BJ (cell line): ENCODE measurements at regions not wholly inside any gene's neighbourhood (a gene's known extent, or its start where the extent isn't known, plus 50 kb on each side); places are given as distances from the start of the nearest gene placed in this dataset.

Source experiments
- CTCF ChIA-PET: fragments of 350-600 bp; formaldehyde crosslinking; extraction: SDS; loops from one replicate; lab custom pipeline; 2021; ENCODE audit warnings: antibody characterized with exemption, inconsistent platforms; lab: Yijun Ruan, JAX
- POLR2A ChIA-PET: fragments of 300-600 bp; sonication (Branson Sonifier 250); formaldehyde crosslinking; extraction: SDS; loops from one replicate; lab custom pipeline; 2021; ENCODE audit warnings: antibody characterized with exemption; lab: Charles Lee
- DNase-seq: peaks from one replicate; pipeline ENCODE4 v3.0.0-alpha.2; 2011; ENCODE audit warnings: low read depth
- H3K27me3 ChIP-seq: 2 replicates; pipeline ENCODE4 v1.6.0; 2011; ENCODE audit warnings: low read length; ENCODE audit not compliant: control insufficient read depth, insufficient read depth
- H3K36me3 ChIP-seq: 2 replicates; pipeline ENCODE4 v1.5.1; 2011; ENCODE audit warnings: low read length; ENCODE audit not compliant: control insufficient read depth, insufficient read depth
- H3K4me3 ChIP-seq: 2 replicates; pipeline ENCODE4 v1.5.1; 2011; ENCODE audit warnings: low read depth, mild to moderate bottlenecking, control low read depth, low read length
- TF ChIP-seq, protein P1 (sequence below): IDR thresholded peaks from 2 replicates; pipeline ENCODE4 v1.5.1; 2011; ENCODE audit warnings: low read depth, mild to moderate bottlenecking, control low read depth, inconsistent platforms, low read length, moderate library complexity; ENCODE audit not compliant: insufficient read depth

DNA sequence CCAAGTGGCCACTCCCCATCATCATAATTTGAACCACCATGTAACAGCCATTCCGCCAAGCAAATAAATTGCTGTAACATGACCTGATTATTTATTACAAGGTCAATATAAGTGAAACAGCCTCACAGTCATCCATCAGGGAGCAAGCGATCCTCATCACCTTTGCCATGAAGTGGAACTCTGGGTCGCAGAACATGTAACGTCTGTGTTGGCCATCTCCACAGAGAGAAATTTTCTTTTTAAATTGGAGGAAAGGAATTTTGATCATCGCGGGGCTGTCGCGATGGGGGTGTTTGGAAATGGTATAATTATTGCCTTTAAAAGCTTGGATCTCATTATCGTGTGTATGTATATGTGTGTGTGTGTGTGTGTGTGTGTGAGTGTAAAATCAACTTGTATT, 90.2 kb downstream of the SHOX start:
- DNase-seq, result no peak
- H3K27me3 ChIP-seq, result no peaks in the 10 kb centered on the region
- CTCF ChIA-PET, result no interaction called here
- TF ChIP-seq, protein P1, sequence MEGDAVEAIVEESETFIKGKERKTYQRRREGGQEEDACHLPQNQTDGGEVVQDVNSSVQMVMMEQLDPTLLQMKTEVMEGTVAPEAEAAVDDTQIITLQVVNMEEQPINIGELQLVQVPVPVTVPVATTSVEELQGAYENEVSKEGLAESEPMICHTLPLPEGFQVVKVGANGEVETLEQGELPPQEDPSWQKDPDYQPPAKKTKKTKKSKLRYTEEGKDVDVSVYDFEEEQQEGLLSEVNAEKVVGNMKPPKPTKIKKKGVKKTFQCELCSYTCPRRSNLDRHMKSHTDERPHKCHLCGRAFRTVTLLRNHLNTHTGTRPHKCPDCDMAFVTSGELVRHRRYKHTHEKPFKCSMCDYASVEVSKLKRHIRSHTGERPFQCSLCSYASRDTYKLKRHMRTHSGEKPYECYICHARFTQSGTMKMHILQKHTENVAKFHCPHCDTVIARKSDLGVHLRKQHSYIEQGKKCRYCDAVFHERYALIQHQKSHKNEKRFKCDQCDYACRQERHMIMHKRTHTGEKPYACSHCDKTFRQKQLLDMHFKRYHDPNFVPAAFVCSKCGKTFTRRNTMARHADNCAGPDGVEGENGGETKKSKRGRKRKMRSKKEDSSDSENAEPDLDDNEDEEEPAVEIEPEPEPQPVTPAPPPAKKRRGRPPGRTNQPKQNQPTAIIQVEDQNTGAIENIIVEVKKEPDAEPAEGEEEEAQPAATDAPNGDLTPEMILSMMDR, result no peak
- no peaks in the 10 kb centered on the region for H3K36me3 ChIP-seq
- no peak overlapping the region for H3K4me3 ChIP-seq
- POLR2A ChIA-PET, result no interaction called here

DNA sequence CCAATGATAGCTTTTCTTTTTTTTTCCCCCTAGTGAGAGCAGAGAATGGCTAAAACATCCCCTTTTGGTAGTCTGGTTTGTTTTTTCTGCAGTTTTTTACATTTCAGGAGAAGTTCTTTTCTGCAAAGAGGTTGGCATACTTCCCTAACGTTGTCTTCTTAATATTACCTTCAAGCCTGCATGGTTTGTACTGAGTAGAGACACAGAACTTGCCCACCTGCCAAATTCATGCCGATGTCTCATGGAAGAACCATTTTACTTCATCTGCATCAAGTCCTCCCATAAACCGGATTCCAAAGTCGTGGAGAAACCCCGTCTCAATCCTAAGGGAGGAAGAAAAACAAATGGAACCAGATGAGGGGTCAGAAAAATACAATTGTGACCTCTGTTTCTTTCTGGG, 89.7 kb downstream of the SHOX start:
- POLR2A ChIA-PET, result no interaction called here
- Histone ChIP-seq H3K27me3 (no peaks in the 10 kb centered on the region), H3K36me3 (no peaks in the 10 kb centered on the region), H3K4me3 (no peak overlapping the region)
- CTCF ChIA-PET, result no interaction called here
- TF ChIP-seq, protein P1, result no peak
- DNase-seq, result no peak

DNA sequence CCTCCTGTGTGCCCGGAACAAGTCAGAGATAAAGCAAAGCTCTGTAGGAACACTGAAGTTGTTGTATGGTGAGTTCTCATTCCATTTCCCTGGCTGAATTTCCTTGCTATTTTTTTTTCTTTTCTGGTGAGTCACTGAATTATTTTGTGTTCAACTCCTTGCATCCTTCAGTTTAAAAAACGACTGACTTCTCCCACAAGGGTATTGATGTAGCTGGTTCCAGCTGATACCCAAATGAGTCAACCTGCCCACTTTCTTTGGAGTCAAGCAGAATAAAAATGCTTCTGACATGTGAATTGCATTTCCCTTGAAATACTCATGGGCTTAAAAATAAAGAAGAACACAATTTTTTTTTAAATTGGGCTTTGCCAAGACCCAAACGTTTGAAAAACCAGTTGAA, 85.5 kb downstream of the SHOX start:
- ChIA-PET POLR2A (no interaction called here), CTCF (no interaction called here)
- Histone ChIP-seq H3K27me3 (no peaks in the 10 kb centered on the region), H3K4me3 (no peak overlapping the region), H3K36me3 (no peaks in the 10 kb centered on the region)
- TF ChIP-seq, protein P1, result no peak
- DNase-seq, result peak; percentile 56

DNA sequence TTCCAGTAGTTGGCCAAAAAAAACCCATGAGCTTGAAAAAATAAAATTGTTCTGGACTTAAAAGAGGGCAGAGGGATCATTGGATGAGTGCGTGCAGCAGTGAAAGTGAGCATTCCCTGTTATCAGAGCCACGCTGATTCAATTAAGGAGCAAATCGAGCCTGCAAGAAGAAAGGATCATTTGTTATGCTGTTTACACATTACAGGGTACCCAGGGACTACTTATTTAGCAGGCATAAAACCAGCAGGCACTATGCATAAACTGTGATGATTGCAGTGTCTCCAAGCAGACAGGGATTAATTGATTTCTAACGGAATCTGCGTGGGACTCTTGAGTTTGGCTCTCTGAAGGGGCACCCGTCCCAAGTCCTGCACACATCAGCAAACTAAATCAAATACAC, 83.5 kb downstream of the SHOX start:
- Histone ChIP-seq H3K36me3 (no peaks in the 10 kb centered on the region), H3K27me3 (no peaks in the 10 kb centered on the region), H3K4me3 (no peak overlapping the region)
- POLR2A ChIA-PET, result no interaction called here
- CTCF ChIA-PET, result no interaction called here
- TF ChIP-seq, protein P1, result no peak
- no peak for DNase-seq
